ENCODE measurements at regions not wholly inside any gene's neighbourhood (a gene's known extent, or its start where the extent isn't known, plus 50 kb on each side); places are given as distances from the start of the nearest gene placed in this dataset.

DNA sequence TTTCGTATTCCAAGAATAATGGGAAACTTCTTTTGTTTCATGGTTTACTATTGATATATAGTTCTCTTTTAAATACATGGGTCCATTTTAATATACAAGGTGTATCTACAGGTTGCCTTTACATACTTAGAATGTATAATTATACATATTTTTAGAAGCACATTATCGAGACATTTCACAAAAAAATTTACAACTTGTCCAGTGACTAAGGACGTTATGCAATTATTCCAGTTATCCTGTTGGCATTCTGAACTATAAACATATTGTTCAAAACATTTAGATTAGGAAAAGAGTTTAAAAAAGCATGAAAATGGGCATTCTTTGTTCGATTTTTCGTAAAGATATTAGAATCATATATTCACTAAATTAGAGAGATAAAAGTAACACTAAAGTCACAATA, 344.6 kb upstream of the TMEFF2 start:
- no peak overlapping the region for H3K4me2 ChIP-seq (ENCODE audit: low read length)
- CTCF ChIA-PET (ENCODE audit: unreplicated experiment) = no interaction called here

DNA sequence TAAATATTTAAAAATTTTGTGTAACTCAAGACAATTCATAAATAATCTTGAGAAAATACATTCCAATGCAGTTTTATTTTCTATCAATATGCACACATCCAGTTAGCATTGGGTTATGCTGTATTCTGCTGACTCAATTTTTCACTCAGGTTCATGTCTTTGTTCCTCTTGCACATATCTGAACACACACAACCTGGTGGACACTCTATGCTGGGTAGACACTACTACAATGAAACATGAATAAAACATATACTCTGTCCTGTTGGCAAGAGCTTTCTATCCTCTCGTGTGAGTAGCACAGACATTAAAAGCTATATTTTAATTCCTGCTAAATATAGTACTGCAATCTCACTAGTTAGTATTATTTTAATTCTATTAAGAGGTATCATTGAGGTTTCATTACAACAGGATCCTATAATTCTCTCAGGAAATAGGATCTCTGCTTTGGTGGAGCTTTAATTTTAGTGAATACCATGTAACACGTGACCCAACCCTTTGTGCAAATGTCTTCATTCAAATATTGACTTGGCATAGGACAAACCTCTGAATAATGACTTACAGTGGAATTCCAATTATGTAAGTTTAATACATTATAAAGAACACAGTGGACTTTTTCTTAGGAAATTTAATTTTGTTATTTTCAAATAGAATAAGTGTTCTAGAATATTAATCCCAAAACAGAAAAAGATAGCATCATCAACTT, 342.3 kb upstream of the TMEFF2 start:
- POLR2A ChIA-PET = no interaction called here
- Histone ChIP-seq H3K79me2 (ENCODE audit: insufficient read depth, low read depth, low read length) (no peaks in the 10 kb centered on the region), H2AFZ (ENCODE audit: low read length) (no peak overlapping the region), H3K9me2 (ENCODE audit: insufficient read depth, low read length) (no peaks in the 10 kb centered on the region), H4K20me1 (ENCODE audit: insufficient read depth, low read length) (no peaks in the 10 kb centered on the region), H3K4me3 (ENCODE audit: low read depth, low read length, poor library complexity, severe bottlenecking) (no peak overlapping the region), H3K36me3 (ENCODE audit: insufficient read depth, low read length) (no peaks in the 10 kb centered on the region), H3K9me3 (ENCODE audit: low read length) (no peaks in the 10 kb centered on the region), H3K27ac (ENCODE audit: low read depth, low read length, poor library complexity, severe bottlenecking) (no peak overlapping the region), H3K4me1 (ENCODE audit: insufficient read depth, low read length, poor library complexity, severe bottlenecking) (no peaks in the 10 kb centered on the region), H3K4me2 (ENCODE audit: low read length) (no peak overlapping the region)
- BruUV-seq (replicated peaks) = no TSS peak
- DNase-seq (ENCODE audit: low spot score) = no peak
- CTCF ChIA-PET (ENCODE audit: unreplicated experiment) = no interaction called here
- TF ChIP-seq EZH2phosphoT487 (IDR thresholded peaks at IDR 0.05; ENCODE audit: borderline replicate concordance, low read depth, low read length) (no peak), CTCF (conservative IDR thresholded peaks at IDR 0.05; ENCODE audit: low read length) (no peak)
- intact Hi-C loops (cut with micrococcal nuclease; ENCODE audit: unreplicated experiment) = no loop called here

More for the DNA sequence above, 344.6 kb upstream of the TMEFF2 start:
- Histone ChIP-seq H3K9me3 (ENCODE audit: low read length) (no peaks in the 10 kb centered on the region), H3K4me1 (ENCODE audit: insufficient read depth, low read length, poor library complexity, severe bottlenecking) (no peaks in the 10 kb centered on the region), H3K79me2 (ENCODE audit: insufficient read depth, low read depth, low read length) (no peaks in the 10 kb centered on the region), H4K20me1 (ENCODE audit: insufficient read depth, low read length) (no peaks in the 10 kb centered on the region), H3K27ac (ENCODE audit: low read depth, low read length, poor library complexity, severe bottlenecking) (no peak overlapping the region), H3K4me3 (ENCODE audit: low read depth, low read length, poor library complexity, severe bottlenecking) (no peak overlapping the region), H3K9me2 (ENCODE audit: insufficient read depth, low read length) (no peaks in the 10 kb centered on the region), H2AFZ (ENCODE audit: low read length) (no peak overlapping the region), H3K36me3 (ENCODE audit: insufficient read depth, low read length) (no peaks in the 10 kb centered on the region)
- no peak for DNase-seq (ENCODE audit: low spot score)
- POLR2A ChIA-PET = no interaction called here
- intact Hi-C loops (cut with micrococcal nuclease; ENCODE audit: unreplicated experiment) = no loop called here
- no peak for TF ChIP-seq EZH2phosphoT487 (IDR thresholded peaks at IDR 0.05; ENCODE audit: borderline replicate concordance, low read depth, low read length)
- no peak for TF ChIP-seq CTCF (conservative IDR thresholded peaks at IDR 0.05; ENCODE audit: low read length)
- BruUV-seq (replicated peaks) = no TSS peak
